ENCODE measurements at regions not wholly inside any gene's neighbourhood (a gene's known extent, or its start where the extent isn't known, plus 50 kb on each side); places are given as distances from the start of the nearest gene placed in this dataset.
"Not testable (repeated sequence)": the region's sequence is repeated elsewhere in the genome, so short reads cannot be mapped to it uniquely, and the experiment has no call there.

- no peaks in the 10 kb centered on the region for H3K79me2 ChIP-seq (ENCODE audit: control insufficient read depth, insufficient read depth, low read length)
- no peaks in the 10 kb centered on the region for H3K36me3 ChIP-seq (ENCODE audit: control insufficient read depth in 2 of 2, extremely low read depth in 1 of 2, insufficient read depth in 2 of 2, low read length in 2 of 2)
- dilution Hi-C loops (cut with MboI; ENCODE audit: extremely low pct_ligation_motif_present, low sequenced_read_pairs): no loop called here
- H3K4me3 ChIP-seq (ENCODE audit: control insufficient read depth in 2 of 3, extremely low read depth in 1 of 3, insufficient read depth in 2 of 3, low read depth in 1 of 3, low read length in 3 of 3): no peak overlapping the region
- no peaks in the 10 kb centered on the region for H4K20me1 ChIP-seq (ENCODE audit: control insufficient read depth, extremely low read depth, insufficient read depth, low read length)
- no peaks in the 10 kb centered on the region for H3K27me3 ChIP-seq (ENCODE audit: control insufficient read depth, extremely low read depth, insufficient read depth, low read length)
- no peak overlapping the region for H3K9ac ChIP-seq (ENCODE audit: control insufficient read depth, extremely low read depth, insufficient read depth, low read length)
- H3K9me1 ChIP-seq (ENCODE audit: control insufficient read depth, extremely low read depth, insufficient read depth, low read length): no peaks in the 10 kb centered on the region
- no peak overlapping the region for H3K4me2 ChIP-seq (ENCODE audit: control insufficient read depth, extremely low read depth, insufficient read depth, low read depth, low read length)
- TF ChIP-seq, protein P1, sequence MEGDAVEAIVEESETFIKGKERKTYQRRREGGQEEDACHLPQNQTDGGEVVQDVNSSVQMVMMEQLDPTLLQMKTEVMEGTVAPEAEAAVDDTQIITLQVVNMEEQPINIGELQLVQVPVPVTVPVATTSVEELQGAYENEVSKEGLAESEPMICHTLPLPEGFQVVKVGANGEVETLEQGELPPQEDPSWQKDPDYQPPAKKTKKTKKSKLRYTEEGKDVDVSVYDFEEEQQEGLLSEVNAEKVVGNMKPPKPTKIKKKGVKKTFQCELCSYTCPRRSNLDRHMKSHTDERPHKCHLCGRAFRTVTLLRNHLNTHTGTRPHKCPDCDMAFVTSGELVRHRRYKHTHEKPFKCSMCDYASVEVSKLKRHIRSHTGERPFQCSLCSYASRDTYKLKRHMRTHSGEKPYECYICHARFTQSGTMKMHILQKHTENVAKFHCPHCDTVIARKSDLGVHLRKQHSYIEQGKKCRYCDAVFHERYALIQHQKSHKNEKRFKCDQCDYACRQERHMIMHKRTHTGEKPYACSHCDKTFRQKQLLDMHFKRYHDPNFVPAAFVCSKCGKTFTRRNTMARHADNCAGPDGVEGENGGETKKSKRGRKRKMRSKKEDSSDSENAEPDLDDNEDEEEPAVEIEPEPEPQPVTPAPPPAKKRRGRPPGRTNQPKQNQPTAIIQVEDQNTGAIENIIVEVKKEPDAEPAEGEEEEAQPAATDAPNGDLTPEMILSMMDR (optimal IDR thresholded peaks at IDR 0.05 in 1 of 3, IDR thresholded peaks at IDR 0.05 in 1 of 3, conservative IDR thresholded peaks at IDR 0.05 in 1 of 3; ENCODE audit: extremely low read depth in 1 of 3, insufficient read depth in 2 of 3, low read length in 3 of 3): no peak
- TF ChIP-seq EZH2 (IDR thresholded peaks at IDR 0.05; ENCODE audit: low read length): no peak
- no peaks in the 10 kb centered on the region for H3K9me3 ChIP-seq (ENCODE audit: control insufficient read depth, low read depth, low read length)
- FAIRE-seq: no peak
- no peak for DNase-seq (ENCODE audit: low read depth, low spot score)
- no peak overlapping the region for H3K27ac ChIP-seq (ENCODE audit: control insufficient read depth, insufficient read depth, low read length)
- no peak overlapping the region for H2AFZ ChIP-seq (ENCODE audit: control insufficient read depth, low read length)
- no peaks in the 10 kb centered on the region for H3K4me1 ChIP-seq (ENCODE audit: control insufficient read depth, extremely low read depth, insufficient read depth, low read length)
Measured at GRCh38 chr11:24206511-24206910, 290.3 kb upstream of the LUZP2 start.

DNA sequence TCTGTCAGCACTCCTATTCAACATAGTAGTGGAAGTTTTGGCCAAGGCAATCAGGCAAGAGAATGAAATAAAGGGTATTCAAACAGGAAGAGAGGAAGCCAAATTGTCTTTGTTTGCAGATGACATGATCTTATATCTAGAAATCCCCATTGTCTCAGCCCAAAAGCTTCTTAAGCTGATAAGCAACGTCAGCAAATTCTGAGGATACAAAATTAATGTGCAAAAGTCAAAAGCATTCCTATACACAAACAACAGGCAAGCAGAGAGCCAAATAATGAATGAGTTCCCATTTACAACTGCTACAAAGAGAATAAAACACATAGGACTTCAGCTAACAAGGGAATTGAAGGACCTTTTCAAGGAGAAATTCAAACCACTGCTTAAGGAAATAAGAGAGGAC is 280.4 kb upstream of the LUZP2 start:
- Histone ChIP-seq H3K9me3 (ENCODE audit: control insufficient read depth, low read depth, low read length) (no peaks in the 10 kb centered on the region), H3K36me3 (ENCODE audit: control insufficient read depth in 2 of 2, extremely low read depth in 1 of 2, insufficient read depth in 2 of 2, low read length in 2 of 2) (no peaks in the 10 kb centered on the region), H3K4me3 (ENCODE audit: control insufficient read depth in 2 of 3, extremely low read depth in 1 of 3, insufficient read depth in 2 of 3, low read depth in 1 of 3, low read length in 3 of 3) (no peak overlapping the region), H3K4me2 (ENCODE audit: control insufficient read depth, extremely low read depth, insufficient read depth, low read depth, low read length) (no peak overlapping the region), H3K79me2 (ENCODE audit: control insufficient read depth, insufficient read depth, low read length) (no peaks in the 10 kb centered on the region), H2AFZ (ENCODE audit: control insufficient read depth, low read length) (no peak overlapping the region), H3K27me3 (ENCODE audit: control insufficient read depth, extremely low read depth, insufficient read depth, low read length) (no peaks in the 10 kb centered on the region), H3K9ac (ENCODE audit: control insufficient read depth, extremely low read depth, insufficient read depth, low read length) (no peak overlapping the region), H4K20me1 (ENCODE audit: control insufficient read depth, extremely low read depth, insufficient read depth, low read length) (no peaks in the 10 kb centered on the region), H3K27ac (ENCODE audit: control insufficient read depth, insufficient read depth, low read length) (no peak overlapping the region), H3K9me1 (ENCODE audit: control insufficient read depth, extremely low read depth, insufficient read depth, low read length) (no peaks in the 10 kb centered on the region), H3K4me1 (ENCODE audit: control insufficient read depth, extremely low read depth, insufficient read depth, low read length) (no peaks in the 10 kb centered on the region)
- DNase-seq (ENCODE audit: low read depth, low spot score) (no peak), FAIRE-seq (no peak)
- dilution Hi-C loops (cut with MboI; ENCODE audit: extremely low pct_ligation_motif_present, low sequenced_read_pairs): no loop called here
- TF ChIP-seq EZH2 (IDR thresholded peaks at IDR 0.05; ENCODE audit: low read length): no peak
- TF ChIP-seq, protein P1 (optimal IDR thresholded peaks at IDR 0.05 in 1 of 3, IDR thresholded peaks at IDR 0.05 in 1 of 3, conservative IDR thresholded peaks at IDR 0.05 in 1 of 3; ENCODE audit: extremely low read depth in 1 of 3, insufficient read depth in 2 of 3, low read length in 3 of 3): no peak

DNA sequence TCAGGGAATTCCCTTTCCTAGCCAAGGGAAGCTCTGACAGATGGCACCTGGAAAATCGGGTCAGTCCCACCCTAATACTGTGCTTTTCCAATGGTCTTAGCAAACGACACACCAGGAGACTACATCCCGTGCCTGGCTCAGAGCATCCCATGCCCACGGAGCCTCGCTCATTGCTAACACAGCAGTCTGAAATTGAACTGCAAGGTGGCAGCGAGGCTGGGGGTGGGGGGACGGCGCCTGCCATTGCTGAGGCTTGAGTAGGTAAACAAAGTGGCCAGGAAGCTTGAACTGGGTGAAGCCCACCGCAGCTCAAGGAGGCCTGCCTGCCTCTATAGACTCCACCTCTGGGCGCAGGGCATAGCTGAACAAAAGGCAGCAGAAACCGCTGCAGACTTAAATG is 279.5 kb upstream of the LUZP2 start:
- H2AFZ ChIP-seq (ENCODE audit: control insufficient read depth, low read length); H3K4me1 ChIP-seq (ENCODE audit: control insufficient read depth, extremely low read depth, insufficient read depth, low read length); DNase-seq (ENCODE audit: low read depth, low spot score); H3K79me2 ChIP-seq (ENCODE audit: control insufficient read depth, insufficient read depth, low read length); H4K20me1 ChIP-seq (ENCODE audit: control insufficient read depth, extremely low read depth, insufficient read depth, low read length); H3K4me2 ChIP-seq (ENCODE audit: control insufficient read depth, extremely low read depth, insufficient read depth, low read depth, low read length); H3K27ac ChIP-seq (ENCODE audit: control insufficient read depth, insufficient read depth, low read length); H3K4me3 ChIP-seq (ENCODE audit: control insufficient read depth in 2 of 3, extremely low read depth in 1 of 3, insufficient read depth in 2 of 3, low read depth in 1 of 3, low read length in 3 of 3); H3K27me3 ChIP-seq (ENCODE audit: control insufficient read depth, extremely low read depth, insufficient read depth, low read length); H3K9me1 ChIP-seq (ENCODE audit: control insufficient read depth, extremely low read depth, insufficient read depth, low read length); H3K9me3 ChIP-seq (ENCODE audit: control insufficient read depth, low read depth, low read length); H3K9ac ChIP-seq (ENCODE audit: control insufficient read depth, extremely low read depth, insufficient read depth, low read length); H3K36me3 ChIP-seq (ENCODE audit: control insufficient read depth in 2 of 2, extremely low read depth in 1 of 2, insufficient read depth in 2 of 2, low read length in 2 of 2); dilution Hi-C loops (cut with MboI; ENCODE audit: extremely low pct_ligation_motif_present, low sequenced_read_pairs); FAIRE-seq: not testable (repeated sequence)
